ENCODE measurements at regions not wholly inside any gene's neighbourhood (a gene's known extent, or its start where the extent isn't known, plus 50 kb on each side); places are given as distances from the start of the nearest gene placed in this dataset.

DNA sequence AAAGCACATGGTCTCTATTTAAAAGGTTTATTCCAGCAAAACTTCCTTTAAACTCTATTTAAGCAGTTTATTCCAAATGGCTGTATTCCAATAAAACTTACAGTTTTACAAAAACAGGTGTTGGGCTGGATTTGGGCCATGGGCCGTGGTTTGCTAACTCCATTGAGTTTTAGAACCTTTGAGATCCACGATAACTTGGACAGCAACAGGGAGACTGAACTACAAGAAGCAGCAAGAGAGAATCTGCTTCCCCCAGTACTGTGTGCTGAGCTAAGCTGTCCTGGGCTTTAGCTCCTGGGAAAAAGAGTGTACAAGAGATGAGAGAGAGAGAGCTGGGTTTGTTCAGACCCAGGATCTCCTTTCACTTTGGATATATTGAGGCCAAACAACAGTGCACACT is 204.0 kb upstream of the CELF2 start:
- DNase-seq (ENCODE audit: low read depth) = no peak

DNA sequence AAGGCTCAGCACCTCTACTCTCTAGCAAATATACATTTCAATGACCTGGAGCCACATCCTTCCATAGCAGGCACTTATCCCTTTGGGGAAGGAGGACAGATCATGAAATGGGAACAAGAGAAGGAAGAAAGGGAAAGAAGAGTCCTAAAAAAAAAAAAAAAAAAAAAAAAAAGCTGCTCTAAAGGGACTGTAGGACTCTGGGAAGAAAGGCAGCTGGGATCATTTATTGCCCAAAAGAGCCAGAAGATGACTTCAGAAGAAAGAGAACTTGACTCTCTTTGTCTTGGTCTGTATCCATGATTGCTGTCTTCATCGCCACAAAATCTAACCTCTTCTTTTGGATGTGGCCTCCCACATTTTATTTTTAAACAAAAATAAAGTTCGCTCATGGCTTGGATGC is 203.6 kb upstream of the CELF2 start:
- DNase-seq (ENCODE audit: low read depth) = no peak

DNA sequence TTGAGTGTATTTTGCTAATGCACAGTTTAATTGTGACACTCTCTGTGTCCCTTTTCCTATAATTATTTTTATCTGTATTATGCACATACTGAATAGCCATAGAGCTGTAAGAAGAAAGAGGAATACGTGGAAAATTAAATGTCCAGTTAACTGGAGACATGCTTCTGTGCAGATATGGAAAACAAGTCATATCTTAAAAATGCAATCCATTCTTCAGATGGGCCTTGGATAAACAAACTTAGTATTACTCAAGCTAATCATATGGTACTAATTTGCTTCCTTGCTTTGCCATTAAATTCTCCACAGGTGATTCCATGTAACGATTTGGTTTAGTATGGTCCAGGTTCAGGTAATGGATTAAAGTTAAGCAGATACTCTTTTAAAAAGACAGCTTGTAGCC is 201.2 kb upstream of the CELF2 start:
- no peak for DNase-seq (ENCODE audit: low read depth)

DNA sequence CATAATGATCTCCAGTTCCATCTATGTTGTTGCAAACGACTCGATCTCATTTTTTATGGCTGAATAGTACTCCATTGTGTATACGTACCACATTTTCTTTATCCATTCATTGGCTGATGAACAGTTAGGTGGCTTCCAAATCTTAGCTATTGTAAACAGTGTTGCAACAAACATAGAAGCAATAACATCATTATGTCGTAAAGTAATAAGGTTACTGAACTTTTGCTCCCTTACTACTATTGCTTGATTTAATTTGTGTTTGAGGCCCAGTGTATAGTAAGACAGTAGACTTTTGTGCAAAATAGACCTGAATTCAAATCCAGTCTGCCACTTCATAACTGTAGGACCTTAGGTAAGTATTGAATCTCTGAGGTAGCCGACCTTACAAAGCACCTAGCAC is 200.1 kb upstream of the CELF2 start:
- no peak for DNase-seq (ENCODE audit: low read depth)

DNA sequence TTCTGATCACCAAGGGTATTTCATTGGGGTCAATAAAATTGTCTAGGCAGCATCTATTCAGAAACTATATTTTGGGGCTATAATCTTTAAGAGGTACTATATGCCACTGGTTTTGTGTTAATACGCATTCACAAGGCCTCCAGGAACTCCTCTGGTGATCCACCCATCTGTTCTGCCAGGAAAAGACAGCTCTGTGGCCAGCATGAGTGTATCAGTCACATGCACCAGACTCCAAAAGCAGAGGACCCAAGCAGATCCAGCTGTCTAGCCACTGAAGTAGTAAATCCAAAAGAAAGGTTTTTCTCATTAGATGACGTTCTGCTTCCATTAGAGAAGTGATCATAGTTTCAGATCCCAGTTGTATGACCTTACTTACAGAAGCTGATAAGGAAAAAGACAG is 199.6 kb upstream of the CELF2 start:
- DNase-seq (ENCODE audit: low read depth) = no peak

DNA sequence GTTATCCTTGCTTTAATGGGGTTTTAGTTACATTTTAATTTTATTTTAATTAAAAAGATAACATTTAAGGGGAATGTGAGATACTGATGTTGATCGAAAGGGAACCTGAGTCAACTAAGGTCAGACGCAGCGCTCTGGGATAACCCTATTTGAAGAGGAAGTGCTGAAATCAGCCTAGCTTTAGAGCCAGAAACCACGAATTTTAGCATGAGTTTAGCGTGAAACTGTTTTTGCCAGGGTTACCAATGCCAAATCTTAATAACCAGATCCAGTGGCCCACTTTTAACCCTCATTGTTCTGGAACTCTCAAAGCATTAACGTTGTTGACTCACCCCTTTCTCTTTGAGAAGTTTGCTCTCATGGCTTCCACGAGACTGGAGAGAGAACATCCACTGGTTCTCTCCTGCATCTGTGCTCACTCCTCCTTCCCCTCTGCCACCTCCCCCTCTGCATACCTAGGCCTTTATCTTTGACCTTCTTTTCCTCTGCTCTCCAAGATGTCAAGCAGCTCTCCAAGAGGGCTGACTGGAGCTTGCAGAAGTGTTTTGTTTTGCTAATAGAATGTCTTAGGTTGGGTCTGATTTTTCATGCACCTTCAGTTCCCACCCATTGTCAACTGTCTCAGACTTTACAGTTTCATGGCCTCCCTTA is 198.3 kb upstream of the CELF2 start:
- no peak for DNase-seq (ENCODE audit: low read depth)

DNA sequence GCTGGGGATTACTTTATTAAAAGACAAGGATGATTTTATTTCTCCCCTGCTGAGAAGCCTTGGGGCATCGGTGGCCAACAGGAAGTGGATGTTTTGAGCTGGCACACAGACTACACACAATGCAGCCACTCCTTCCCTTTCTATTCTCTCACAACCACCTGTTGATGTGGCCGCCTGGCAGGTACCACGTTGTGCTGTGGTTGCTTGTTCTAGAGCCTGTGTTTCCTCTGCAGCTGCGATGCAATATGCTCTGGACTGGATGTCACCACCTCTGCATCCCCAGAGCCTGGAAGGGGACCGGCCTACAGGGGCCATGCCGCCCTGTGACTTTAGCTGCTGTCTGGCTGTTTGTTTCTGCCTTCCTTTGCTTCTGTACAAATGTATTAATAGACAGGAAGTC is 195.7 kb upstream of the CELF2 start:
- DNase-seq (ENCODE audit: low read depth) = no peak

DNA sequence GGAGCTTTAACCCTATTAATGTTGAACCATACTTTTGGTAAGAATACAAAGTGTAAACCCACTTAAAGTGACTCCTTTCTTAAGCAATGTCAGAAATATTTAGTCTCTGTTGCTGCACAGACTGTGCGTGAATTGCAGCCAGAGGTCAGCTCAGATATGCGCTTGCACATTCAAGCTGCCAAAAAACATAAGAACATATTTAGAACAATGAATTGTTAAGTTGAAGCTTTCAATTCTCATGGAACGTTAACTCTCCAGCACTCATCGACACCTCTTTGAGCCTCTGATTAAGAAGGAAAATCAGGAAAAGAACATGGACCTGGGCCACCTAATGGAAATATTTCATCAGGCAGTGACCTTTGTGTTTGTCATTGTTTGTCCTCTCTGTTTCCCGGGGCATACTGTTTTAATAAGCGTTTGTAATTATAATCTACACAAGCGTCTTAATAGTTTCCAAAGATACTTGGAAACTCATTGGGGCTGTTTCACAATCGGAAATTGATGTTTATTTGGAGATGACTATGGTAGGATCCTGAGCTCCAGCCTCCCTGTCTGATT is 193.0 kb upstream of the CELF2 start:
- DNase-seq (ENCODE audit: low read depth) = no peak

DNA sequence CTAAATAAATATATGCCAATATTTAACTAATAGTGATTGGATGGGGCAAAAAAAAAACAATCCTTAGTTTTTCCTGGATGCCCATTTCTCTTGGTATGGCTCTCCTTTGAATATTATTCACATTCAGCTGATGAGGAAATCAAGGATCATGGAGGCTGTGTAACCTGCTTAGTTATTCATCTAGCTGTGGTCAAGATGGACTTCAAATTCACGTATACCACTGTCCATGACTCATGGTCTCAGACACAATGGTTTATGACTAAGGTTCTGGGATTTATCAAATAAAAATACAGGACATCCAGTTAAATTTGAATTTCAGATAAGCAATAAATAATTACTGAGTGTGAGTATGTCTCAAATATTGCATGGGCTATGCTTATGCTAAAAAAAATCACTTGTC is 191.5 kb upstream of the CELF2 start:
- no peak for DNase-seq (ENCODE audit: low read depth)

DNA sequence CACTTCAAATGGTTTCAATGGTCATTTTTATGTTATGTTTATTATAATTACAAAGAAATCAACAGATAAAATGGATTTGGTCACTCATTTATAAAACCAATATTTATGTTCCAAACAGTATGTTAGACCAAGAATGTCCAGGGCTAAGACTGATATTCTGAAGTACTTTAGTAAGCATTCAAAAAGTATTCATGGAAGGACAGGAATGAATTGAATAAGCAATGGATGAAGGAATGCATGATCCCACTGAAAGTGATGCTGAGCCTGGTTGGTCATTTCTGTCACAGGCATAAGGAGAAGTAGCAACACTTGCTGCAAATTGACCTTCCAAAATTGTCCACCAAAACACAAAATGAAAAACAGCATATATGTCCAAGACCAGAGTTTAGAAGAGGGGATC is 189.0 kb upstream of the CELF2 start:
- no peak for DNase-seq (ENCODE audit: low read depth)

DNA sequence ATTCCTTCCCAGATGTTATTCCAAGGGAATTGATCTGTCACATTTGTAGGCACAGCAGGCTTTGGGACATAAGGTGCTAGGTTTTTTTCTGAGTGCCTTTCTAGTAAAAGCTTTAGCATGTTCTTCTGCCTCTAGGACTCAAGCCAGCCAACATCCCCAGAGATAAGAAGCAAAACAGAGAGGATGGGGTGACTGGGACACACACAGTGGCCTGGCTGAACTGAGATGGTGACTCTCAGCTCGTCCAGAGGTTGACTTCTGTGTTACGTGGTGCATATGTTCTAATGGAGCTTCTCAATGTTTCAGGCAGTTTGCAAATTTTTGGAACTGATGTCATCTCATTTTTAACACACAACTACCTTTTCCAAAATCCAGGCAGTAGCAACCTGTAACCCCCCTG is 188.1 kb upstream of the CELF2 start:
- DNase-seq (ENCODE audit: low read depth) = no peak

DNA sequence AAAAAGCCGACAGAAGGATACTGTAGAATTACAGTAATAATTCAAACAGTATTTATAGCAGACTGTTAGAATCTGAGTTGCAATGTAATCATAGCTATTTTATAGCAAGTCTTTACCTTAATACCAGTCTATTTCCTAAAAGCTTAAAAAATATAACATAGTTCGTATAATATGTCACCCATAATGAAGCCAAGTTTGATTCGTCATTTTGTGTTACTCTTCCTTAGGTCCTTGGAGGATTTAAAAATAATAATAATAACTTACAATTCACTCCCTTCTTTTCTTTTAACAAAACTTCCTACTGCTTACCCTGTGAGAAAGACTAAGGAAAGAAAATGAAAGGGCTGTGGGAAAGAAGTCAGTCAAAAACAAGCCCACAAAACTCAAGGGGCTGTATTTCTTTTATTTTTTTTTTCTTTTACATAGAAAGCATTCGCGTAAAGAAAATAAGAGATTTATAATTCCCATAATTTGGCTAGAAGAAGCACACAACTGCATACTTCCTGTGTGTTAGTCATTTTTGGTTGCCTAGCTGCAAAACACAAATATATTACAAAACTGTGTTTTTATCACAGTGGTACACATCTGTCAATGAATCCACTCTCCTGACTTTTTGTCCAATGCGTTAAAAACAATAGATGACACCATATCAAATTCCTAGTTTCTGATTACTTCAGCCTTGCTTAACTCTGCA is 187.2 kb upstream of the CELF2 start:
- no peak for DNase-seq (ENCODE audit: low read depth)

DNA sequence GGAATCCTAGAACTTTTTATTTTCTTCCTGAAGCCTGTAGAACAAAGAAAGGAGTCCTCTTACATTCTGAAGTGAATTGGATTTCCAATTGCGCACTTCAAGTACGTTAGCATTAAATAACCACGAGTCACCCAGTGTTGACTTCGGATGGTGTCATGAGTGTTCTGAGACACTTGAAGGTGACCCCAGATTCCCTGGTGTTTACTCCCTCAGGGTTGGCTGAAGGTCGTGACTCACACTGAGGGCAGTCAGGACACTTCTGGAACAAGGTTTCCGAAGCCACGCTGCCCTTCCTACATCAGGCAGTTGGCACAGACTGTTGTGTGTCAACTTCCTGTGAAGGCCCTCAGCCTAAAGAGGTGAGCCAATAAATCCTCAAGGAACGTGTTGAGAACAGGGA is 186.6 kb upstream of the CELF2 start:
- DNase-seq (ENCODE audit: low read depth) = no peak

DNA sequence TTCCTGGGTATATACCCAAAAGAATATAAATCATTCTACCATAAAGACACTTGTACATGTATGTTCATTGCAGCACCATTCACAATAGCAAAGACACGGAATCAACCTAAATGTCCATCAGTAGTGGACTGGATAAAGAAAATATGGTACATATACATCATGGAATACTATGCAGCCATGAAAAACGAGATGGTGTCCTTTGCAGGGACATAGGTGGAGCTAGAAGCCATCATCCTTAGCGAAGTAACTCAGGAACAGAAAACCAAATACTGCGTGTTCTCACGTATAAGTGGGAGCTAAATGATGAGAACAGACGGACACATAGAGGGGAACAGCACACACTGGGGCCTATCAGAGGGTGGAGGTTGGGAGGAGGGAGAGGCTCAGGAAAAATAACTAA is 183.7 kb upstream of the CELF2 start:
- no peak for DNase-seq (ENCODE audit: low read depth)

DNA sequence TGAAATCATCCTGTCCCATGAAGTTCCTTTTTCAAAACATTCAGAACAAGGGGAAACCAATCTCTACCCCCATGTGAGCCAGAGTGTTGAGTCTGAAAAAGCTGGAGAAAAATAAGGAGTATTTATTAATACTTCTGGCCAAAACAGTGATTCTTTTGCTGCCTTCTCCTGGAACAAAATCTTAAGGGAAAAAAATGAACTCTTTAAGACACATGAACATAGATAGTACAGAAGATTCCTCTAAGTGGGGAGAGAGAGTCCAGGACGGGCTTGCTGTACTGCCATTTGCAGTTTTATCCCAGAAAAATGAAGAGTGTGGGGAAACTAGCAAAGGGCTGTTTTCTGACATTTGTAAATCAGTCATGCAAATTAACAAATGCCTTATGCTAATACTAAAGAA is 173.4 kb upstream of the CELF2 start:
- no peak for DNase-seq (ENCODE audit: low read depth)

DNA sequence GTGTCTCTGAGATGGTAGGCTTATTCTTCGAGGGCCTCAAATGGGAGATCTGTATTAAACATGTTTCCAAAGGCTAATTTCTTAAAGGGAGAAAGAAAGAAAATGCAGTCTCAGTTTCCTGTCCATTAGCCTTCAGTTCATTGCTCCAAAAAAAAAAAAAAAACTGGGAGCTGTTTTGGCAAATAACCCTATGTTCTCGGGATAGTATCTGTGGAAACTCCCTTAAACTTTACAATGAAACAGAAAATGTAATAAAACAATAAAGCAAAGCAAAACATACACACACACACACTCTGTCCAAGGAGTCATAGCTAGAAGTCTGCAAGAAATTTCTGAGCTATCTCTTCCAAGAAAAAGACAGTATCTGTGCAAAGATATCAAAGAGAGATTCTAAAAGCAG is 172.5 kb upstream of the CELF2 start:
- no peak for DNase-seq (ENCODE audit: low read depth)

DNA sequence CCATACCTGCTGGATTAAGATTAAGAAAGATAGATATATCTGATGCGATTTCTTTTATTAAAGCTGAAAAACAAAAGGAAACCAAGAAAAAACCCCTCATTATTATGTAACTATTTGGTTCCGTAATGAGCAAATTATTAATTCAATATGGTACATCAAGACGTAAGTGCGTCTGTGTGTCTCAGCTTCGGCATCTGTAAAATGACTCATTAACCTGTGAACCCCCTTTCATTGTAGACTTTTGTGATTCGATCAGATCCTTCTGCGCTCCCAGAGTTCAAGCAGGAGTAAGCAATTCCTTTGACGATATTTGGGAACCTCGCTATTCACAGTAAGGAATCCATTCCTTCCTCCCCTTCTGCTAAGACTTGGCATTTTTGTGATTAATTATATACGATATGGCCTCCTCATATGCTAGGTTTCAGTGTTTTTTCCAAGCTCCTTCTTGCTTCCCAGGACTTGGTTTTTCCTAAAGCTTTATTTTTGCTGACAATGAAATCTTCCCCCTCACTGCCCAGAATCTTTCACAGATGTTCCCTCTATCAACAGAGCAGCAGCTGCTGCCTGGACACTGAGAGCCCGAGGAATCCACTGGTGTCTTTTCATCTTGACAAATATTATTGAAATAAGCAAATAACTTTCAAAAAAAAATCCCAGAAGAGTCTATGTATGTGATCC is 171.7 kb upstream of the CELF2 start:
- no peak for DNase-seq (ENCODE audit: low read depth)

DNA sequence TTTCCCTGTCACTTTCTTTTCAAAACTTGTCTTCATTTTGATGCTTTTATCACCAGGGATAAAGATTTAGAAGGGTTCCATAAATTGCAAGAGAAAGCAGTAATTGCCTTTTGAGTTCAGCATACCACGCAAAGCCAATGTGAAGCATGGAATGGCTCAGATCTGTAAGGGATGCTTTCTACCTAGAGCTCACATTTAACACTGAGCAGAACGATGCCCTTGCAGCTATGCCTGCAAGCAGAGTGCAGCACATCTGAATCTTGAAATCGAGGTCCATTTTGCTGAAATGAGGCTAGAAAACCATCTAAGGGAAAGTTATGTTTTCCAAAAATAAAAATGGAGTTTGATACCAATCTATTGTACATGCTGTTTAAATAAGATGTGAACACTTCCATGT is 171.2 kb upstream of the CELF2 start:
- DNase-seq (ENCODE audit: low read depth) = no peak

DNA sequence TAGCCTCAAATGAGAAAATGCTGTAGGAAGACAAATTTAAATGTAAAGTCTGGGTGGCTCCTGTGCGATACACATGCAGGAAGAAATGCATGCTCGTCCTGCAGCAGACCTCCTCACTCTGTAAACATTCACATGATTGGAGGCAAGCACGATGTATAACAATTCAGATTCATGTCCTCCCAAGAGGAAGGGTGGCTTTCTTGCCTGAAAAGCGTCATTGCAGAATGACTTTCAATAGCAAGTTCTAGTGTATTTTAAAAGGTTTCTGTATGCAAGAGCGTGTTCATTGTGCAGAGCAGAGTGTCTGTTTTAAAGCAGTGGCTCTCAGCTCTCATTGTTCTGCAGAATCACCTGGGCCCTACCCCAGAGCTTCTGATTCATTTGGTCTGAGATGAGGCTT is 170.3 kb upstream of the CELF2 start:
- DNase-seq (ENCODE audit: low read depth) = no peak

DNA sequence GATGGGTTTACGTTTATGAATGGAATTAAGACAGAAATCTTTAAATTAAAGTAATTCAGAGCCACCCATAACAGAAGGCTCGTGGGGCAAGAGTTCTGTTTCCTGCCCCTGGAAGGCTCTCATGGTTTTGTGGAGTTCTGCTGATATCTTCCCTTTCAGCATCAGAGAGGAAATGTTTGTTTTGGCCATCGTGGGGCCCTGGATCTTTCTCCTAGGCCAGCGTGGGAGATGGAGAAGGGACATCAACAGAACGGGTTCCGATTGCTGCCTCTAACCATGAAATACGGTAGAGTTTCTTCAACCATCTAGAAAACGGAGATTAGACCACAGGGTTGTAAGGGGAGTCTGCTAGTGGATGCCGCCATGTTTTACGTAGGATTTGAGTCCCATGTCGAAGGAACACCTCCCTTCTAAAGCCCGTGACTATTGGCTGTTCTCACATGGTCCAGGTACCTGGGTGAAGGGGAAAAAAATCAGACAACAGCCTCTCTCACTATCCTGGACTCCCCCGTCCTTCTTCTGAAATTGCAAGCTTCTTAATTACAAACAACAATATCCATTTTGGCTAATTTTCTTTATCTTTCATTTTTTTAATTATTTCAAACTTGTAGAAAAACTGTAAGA is 169.1 kb upstream of the CELF2 start:
- no peak for DNase-seq (ENCODE audit: low read depth)

DNA sequence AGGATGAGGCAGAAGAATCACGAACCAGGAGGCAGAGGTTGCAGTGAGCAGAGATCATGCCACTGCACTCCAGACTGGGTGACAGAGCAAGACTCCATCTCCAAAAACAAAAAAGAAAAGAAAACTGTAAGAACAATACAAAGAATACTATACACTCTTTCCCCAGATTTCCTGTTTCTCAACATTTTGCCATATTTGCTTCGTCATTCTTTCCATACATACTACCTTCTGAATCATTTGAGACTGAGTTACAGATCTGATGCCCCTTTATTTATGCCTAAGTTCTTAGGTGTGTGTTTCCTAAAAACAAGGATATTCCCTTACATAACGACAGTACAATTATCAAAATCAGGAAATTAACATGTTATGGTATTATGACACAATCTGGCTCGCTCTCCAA is 168.4 kb upstream of the CELF2 start:
- DNase-seq (ENCODE audit: low read depth) = no peak

DNA sequence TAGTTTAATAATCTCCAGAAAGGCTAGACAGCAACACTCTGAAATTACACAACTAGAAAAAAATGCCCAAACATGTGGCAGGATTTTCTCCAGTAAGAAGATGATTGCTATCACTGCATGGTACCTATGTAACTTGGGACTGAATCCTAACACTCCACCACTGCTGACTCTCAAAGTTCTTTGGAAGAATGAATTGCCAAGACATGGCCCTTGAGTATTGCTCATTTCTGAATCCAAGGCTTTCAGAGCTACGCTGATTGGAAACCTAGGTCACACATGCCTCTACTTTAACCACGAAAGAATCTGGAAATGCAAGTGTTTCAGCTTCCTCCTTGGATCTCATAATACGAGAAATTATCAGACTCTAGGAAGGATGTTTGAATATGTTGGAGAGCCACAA is 167.5 kb upstream of the CELF2 start:
- DNase-seq (ENCODE audit: low read depth) = no peak

DNA sequence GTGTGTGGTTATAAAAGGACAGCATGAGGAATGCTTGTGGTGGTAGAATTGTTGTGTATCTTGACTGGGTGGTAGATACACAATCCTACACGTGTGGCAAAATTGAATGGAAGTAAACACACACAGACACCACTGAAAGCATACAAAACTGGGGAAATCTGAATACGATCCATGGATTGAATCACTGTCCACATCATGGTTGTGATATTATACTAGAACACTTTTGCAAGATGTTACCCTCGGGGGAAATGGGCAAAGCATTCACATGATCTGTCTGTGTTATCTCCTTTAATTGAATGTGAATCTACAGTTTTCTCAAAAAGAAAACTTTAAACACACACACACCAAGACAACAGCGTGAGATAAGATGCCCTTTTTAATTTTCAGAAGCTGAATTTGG is 165.2 kb upstream of the CELF2 start:
- DNase-seq (ENCODE audit: low read depth) = no peak

Measured in activated gamma-delta T cell treated with anti-CD3 and anti-CD28 coated beads, Interleukin-2, amount 50 U/mL, for 16 hours (primary cell).